ENCODE measurements at regions not wholly inside any gene's neighbourhood (a gene's known extent, or its start where the extent isn't known, plus 50 kb on each side); places are given as distances from the start of the nearest gene placed in this dataset.
"Not testable (repeated sequence)": the region's sequence is repeated elsewhere in the genome, so short reads cannot be mapped to it uniquely, and the experiment has no call there.

- no peak for DNase-seq
Measured at GRCh38 chr18:39215920-39216319, 1650.3 kb upstream of the CELF4 start.

- DNase-seq = no peak
Measured at GRCh38 chr18:39211461-39211860, 1645.9 kb upstream of the CELF4 start.

GRCh38 chr18:39209173-39209572 lies 1643.6 kb upstream of the CELF4 start:
- no peak for DNase-seq

GRCh38 chr18:39208729-39209128 lies 1643.1 kb upstream of the CELF4 start:
- DNase-seq = no peak

GRCh38 chr18:39208190-39208589 lies 1642.6 kb upstream of the CELF4 start:
- DNase-seq = no peak

GRCh38 chr18:39206398-39207103 lies 1641.0 kb upstream of the CELF4 start:
- DNase-seq = not testable (repeated sequence)

GRCh38 chr18:39205565-39206195 lies 1640.1 kb upstream of the CELF4 start:
- no peak for DNase-seq

GRCh38 chr18:39200153-39200552 lies 1634.6 kb upstream of the CELF4 start:
- DNase-seq = no peak

- no peak for DNase-seq
Measured at GRCh38 chr18:39199231-39199855, 1633.7 kb upstream of the CELF4 start.

GRCh38 chr18:39198376-39198775 lies 1632.8 kb upstream of the CELF4 start:
- no peak for DNase-seq

- DNase-seq = no peak
Measured at GRCh38 chr18:39191931-39192330, 1626.3 kb upstream of the CELF4 start.

- DNase-seq = no peak
Measured at GRCh38 chr18:39191058-39191457, 1625.5 kb upstream of the CELF4 start.

GRCh38 chr18:39190508-39190907 lies 1624.9 kb upstream of the CELF4 start:
- DNase-seq = no peak

GRCh38 chr18:39188278-39188677 lies 1622.7 kb upstream of the CELF4 start:
- no peak for DNase-seq

GRCh38 chr18:39186008-39186407 lies 1620.4 kb upstream of the CELF4 start:
- no peak for DNase-seq

GRCh38 chr18:39184176-39184575 lies 1618.6 kb upstream of the CELF4 start:
- no peak for DNase-seq

GRCh38 chr18:39178166-39178565 lies 1612.6 kb upstream of the CELF4 start:
- DNase-seq = no peak

GRCh38 chr18:39172695-39173421 lies 1607.3 kb upstream of the CELF4 start:
- DNase-seq = no peak

GRCh38 chr18:39168723-39169122 lies 1603.1 kb upstream of the CELF4 start:
- DNase-seq = no peak

- DNase-seq = no peak
Measured at GRCh38 chr18:39167990-39168389, 1602.4 kb upstream of the CELF4 start.

GRCh38 chr18:39166776-39167175 lies 1601.2 kb upstream of the CELF4 start:
- no peak for DNase-seq

- no peak for DNase-seq
Measured at GRCh38 chr18:39162013-39162827, 1596.6 kb upstream of the CELF4 start.
